Uterus (tissue), 2 donors: ENCODE measurements at regions not wholly inside any gene's neighbourhood (a gene's known extent, or its start where the extent isn't known, plus 50 kb on each side); places are given as distances from the start of the nearest gene placed in this dataset.

ENCODE experiments used
- CTCF ChIP-seq, 4 experiments: fragments of 200-600 bp in 2 of 4; fragments of 450-650 bp in 2 of 4; sonication (generic) in 2 of 4; IDR thresholded peaks; one replicate each; pipeline ENCODE4 v1.5.1; 2016 to 2019; ENCODE audit warnings: antibody characterized with exemption in 4 of 4, mild to moderate bottlenecking in 2 of 4, moderate library complexity in 1 of 4
- POLR2A ChIP-seq, 2 donors: fragments of 450-650 bp; IDR thresholded peaks; one replicate each; pipeline ENCODE4 v1.6.1; 2016; ENCODE audit warnings: antibody characterized with exemption in 2 of 2, mild to moderate bottlenecking in 1 of 2, moderate library complexity in 1 of 2

- TF ChIP-seq CTCF (IDR thresholded peaks at IDR 0.05) (no peak), POLR2A (IDR thresholded peaks at IDR 0.05) (no peak)
Observed at GRCh38 chr11:22130462-22131053, 62.3 kb upstream of the ANO5 start.
